ENCODE measurements at regions not wholly inside any gene's neighbourhood (a gene's known extent, or its start where the extent isn't known, plus 50 kb on each side); places are given as distances from the start of the nearest gene placed in this dataset.

DNA sequence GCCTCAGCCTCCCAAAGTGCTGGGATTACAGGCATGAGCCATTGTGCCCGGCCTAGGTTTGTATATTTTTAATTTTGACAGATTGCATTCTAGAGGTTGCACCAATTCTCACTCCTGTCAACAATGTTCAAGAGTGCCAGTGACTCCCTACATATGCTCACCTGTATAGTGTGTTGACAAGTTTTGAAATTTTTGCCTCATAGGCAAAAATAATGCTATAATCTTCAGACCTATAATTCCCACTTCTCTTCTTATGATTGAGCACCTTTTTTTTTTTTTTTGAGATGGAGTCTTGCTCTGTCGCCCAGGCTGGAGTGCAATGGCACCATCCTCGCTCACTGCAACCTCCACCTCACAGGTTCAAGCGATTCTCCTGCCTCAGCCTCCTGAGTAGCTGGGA, 139.7 kb downstream of the EVX1 start:
- H3K27me3 ChIP-seq, result no peaks in the 10 kb centered on the region
- no peak overlapping the region for H3K4me3 ChIP-seq
- H3K36me3 ChIP-seq, result no peaks in the 10 kb centered on the region
- H3K4me1 ChIP-seq, result no peaks in the 10 kb centered on the region
- TF ChIP-seq POLR2A (IDR thresholded peaks at IDR 0.05) (no peak), EP300 (IDR thresholded peaks at IDR 0.05) (no peak)
- TF ChIP-seq, protein P1, sequence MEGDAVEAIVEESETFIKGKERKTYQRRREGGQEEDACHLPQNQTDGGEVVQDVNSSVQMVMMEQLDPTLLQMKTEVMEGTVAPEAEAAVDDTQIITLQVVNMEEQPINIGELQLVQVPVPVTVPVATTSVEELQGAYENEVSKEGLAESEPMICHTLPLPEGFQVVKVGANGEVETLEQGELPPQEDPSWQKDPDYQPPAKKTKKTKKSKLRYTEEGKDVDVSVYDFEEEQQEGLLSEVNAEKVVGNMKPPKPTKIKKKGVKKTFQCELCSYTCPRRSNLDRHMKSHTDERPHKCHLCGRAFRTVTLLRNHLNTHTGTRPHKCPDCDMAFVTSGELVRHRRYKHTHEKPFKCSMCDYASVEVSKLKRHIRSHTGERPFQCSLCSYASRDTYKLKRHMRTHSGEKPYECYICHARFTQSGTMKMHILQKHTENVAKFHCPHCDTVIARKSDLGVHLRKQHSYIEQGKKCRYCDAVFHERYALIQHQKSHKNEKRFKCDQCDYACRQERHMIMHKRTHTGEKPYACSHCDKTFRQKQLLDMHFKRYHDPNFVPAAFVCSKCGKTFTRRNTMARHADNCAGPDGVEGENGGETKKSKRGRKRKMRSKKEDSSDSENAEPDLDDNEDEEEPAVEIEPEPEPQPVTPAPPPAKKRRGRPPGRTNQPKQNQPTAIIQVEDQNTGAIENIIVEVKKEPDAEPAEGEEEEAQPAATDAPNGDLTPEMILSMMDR (IDR thresholded peaks at IDR 0.05), result no peak
- 92 to 94% methylated on average over 4 of the region's 4 CpGs for WGBS, 2 donors
- H3K9me3 ChIP-seq, result no peaks in the 10 kb centered on the region
- no peak for DNase-seq (ENCODE audit: low spot score in 2 of 2)
- no peak overlapping the region for H3K27ac ChIP-seq

DNA sequence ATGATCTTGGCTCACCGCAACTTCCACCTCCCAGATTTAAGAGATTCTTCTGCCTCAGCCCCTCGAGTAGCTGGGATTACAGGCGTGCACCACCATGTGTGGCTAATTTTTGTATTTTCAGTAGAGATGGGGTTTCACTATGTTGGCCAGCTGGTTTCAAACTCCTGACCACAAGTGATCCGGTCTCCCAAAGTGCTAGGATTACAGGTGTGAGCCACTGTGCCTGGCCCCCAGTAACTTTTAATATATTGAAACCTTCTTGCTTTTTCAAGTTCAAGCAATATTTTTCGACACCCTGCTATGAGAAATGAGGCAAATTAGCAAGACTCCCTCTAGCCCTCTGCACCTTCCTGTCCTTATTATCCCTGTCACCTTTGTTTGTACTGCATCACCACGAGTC, 144.0 kb downstream of the EVX1 start:
- Histone ChIP-seq H3K4me3 (no peak overlapping the region), H3K27me3 (no peaks in the 10 kb centered on the region), H3K9me3 (no peaks in the 10 kb centered on the region), H3K36me3 (no peaks in the 10 kb centered on the region), H3K27ac (no peak overlapping the region), H3K4me1 (peaks cover 0 to 19% (median 0%) of the 10 kb centered on the region in 4 donors)
- TF ChIP-seq, protein P1 (IDR thresholded peaks at IDR 0.05), result no peak
- TF ChIP-seq POLR2A (IDR thresholded peaks at IDR 0.05), result no peak
- TF ChIP-seq EP300 (IDR thresholded peaks at IDR 0.05), result no peak
- DNase-seq (ENCODE audit: low spot score in 2 of 2), result no peak
- 76 to 84% methylated on average over 6 of the region's 6 CpGs for WGBS, 2 donors

DNA sequence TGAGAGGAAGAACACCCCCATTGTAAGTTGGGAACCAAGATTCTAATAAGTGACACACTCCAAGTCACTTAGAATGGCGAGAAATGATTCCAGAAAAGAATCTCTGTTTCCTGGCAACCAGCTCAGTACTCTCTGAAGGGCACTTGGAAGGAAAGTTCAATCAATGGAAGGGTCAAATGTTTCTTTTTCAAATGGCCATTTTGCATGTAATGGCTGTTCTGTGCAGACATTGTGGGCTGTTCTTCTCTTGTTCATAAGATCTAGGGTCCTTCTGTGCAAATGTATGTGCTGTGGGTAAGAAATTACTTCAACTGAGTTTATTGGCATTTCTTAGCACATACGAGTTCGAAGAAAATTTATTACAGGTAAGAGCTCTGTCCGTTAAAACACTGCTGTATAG, 145.3 kb downstream of the EVX1 start:
- no peak overlapping the region for H3K4me3 ChIP-seq
- no peak for TF ChIP-seq EP300 (IDR thresholded peaks at IDR 0.05)
- no peak for TF ChIP-seq POLR2A (IDR thresholded peaks at IDR 0.05)
- TF ChIP-seq, protein P1 (IDR thresholded peaks at IDR 0.05), result no peak
- WGBS, 2 donors, result 73% methylated on average over 4 of the region's 4 CpGs
- no peaks in the 10 kb centered on the region for H3K36me3 ChIP-seq
- H3K4me1 ChIP-seq, result peaks cover 0 to 19% (median 0%) of the 10 kb centered on the region in 4 donors
- DNase-seq (ENCODE audit: low spot score in 2 of 2), result no peak
- no peaks in the 10 kb centered on the region for H3K9me3 ChIP-seq
- H3K27me3 ChIP-seq, result no peaks in the 10 kb centered on the region
- no peak overlapping the region for H3K27ac ChIP-seq

DNA sequence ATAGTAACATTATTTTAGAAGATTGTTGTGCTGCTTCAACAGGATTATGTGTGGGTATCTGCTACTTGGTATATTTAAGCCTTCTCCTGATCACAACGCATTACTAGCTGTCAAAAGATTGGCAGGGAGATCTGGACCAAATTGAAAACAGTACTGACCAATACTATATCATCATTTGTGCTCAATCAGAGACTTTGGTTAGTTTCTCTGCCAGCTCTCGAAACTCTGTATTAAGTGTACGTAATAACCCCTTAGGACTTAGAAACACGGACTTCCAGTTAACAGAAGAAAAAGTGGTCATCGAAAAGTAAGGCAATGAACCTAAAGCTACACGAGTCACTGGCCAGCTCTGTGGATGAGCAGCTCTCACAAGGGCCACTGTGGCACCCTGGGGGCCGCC, 146.0 kb downstream of the EVX1 start:
- no peak for TF ChIP-seq POLR2A (IDR thresholded peaks at IDR 0.05)
- TF ChIP-seq, protein P1 (IDR thresholded peaks at IDR 0.05), result no peak
- H3K36me3 ChIP-seq, result no peaks in the 10 kb centered on the region
- no peak overlapping the region for H3K4me3 ChIP-seq
- 87 to 89% methylated on average over 7 of the region's 7 CpGs for WGBS, 2 donors
- peak overlapping the region in 2 of 4 donors; percentile 70 to 76 for H3K27ac ChIP-seq
- no peak for DNase-seq (ENCODE audit: low spot score in 2 of 2)
- H3K9me3 ChIP-seq, result peaks cover 0 to 6% (median 0%) of the 10 kb centered on the region in 4 donors
- H3K27me3 ChIP-seq, result no peaks in the 10 kb centered on the region
- peaks cover 0 to 19% (median 0%) of the 10 kb centered on the region in 4 donors for H3K4me1 ChIP-seq

DNA sequence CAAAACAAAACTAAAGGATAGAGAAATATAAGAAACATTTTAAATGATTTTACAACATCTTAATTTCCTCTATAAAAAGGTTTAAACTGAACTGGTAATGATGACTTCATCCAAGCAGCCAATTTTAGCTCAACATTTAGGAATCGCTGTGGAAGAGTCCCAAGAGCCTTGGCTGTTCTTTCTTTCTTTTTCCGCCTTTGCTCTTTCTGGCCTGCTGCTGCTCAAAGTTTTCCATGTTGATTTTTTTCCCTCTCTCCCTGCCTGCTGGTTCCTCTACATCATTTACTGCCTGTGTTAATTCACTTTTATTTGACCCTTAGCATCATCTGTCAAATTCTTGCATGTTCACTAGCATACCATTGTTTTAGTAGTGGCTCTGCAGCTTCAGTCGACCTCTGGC, 146.9 kb downstream of the EVX1 start:
- Histone ChIP-seq H3K27me3 (no peaks in the 10 kb centered on the region), H3K27ac (peak overlapping the region in 2 of 4 donors; percentile 70 to 76)
- DNase-seq (ENCODE audit: low spot score in 2 of 2), result no peak

More for the DNA sequence above, 146.9 kb downstream of the EVX1 start:
- WGBS, 2 donors, result 31 to 36% methylated on average over 3 of the region's 3 CpGs
- H3K36me3 ChIP-seq, result no peaks in the 10 kb centered on the region
- peaks cover 0 to 19% (median 0%) of the 10 kb centered on the region in 4 donors for H3K4me1 ChIP-seq
- no peak overlapping the region for H3K4me3 ChIP-seq
- TF ChIP-seq EP300 (IDR thresholded peaks at IDR 0.05) (no peak), POLR2A (IDR thresholded peaks at IDR 0.05) (no peak)
- TF ChIP-seq, protein P1 (IDR thresholded peaks at IDR 0.05), result no peak
- H3K9me3 ChIP-seq, result peaks cover 0 to 15% (median 0%) of the 10 kb centered on the region in 4 donors
